NCI-H2171 treated with DMSO at 0.1 percent for 48 hours (cell line): ENCODE measurements at regions not wholly inside any gene's neighbourhood (a gene's known extent, or its start where the extent isn't known, plus 50 kb on each side); places are given as distances from the start of the nearest gene placed in this dataset.

Experiments used
- DNase-seq: peaks from one replicate; lab custom pipeline; 2025; lab: John Stamatoyannopoulos, UW

DNA sequence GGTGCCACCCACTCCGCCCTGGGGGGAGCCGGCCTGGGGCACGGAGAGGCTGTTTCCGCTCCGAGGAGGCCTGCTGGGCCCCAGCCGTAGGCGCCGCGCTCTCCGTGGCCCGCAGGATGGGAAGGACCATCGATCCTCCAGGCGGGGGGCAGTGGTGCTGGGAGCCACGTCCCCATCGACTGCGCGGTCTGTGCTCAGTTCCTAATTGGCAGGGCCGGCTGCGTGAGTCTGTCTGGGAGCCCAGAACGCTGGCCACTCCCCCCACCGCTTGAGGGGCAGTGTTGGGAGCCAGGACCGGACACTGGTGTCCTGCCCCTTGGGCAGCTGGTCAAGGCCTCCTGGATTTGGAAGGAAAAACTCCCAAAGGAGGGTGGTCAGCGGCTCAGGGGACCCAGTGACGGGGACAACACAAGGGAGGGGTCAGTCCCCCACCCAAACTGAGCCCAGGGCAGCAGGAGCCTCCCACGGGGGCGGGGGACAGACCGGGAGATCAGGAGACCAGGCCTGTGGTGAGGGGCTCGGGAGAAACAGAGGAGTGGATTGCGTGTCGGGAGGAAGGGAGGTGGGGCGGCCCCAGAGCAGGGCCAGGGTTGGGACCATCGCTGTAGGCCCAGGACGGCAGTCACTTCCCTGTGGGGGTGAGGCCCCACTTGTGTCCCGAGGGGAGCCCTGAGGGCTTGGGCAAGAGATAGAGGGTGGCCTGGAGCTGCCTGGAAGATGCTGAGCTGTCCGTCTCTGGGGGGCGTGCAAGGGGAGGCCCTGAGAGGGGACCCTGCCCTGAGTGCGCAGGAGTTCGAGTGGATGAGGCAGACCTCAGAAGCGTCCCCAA is 89.0 kb downstream of the UNCX start:
- no peak for DNase-seq

- no peak for DNase-seq
These were observed 89.8 kb downstream of the UNCX start for GRCh38 chr7:1322240-1323110.

GRCh38 chr7:1323178-1324027 is 90.7 kb downstream of the UNCX start:
- DNase-seq, result no peak

GRCh38 chr7:1324028-1324900 is 91.6 kb downstream of the UNCX start:
- DNase-seq, result no peak

GRCh38 chr7:1325246-1325645 is 92.6 kb downstream of the UNCX start:
- no peak for DNase-seq

DNA sequence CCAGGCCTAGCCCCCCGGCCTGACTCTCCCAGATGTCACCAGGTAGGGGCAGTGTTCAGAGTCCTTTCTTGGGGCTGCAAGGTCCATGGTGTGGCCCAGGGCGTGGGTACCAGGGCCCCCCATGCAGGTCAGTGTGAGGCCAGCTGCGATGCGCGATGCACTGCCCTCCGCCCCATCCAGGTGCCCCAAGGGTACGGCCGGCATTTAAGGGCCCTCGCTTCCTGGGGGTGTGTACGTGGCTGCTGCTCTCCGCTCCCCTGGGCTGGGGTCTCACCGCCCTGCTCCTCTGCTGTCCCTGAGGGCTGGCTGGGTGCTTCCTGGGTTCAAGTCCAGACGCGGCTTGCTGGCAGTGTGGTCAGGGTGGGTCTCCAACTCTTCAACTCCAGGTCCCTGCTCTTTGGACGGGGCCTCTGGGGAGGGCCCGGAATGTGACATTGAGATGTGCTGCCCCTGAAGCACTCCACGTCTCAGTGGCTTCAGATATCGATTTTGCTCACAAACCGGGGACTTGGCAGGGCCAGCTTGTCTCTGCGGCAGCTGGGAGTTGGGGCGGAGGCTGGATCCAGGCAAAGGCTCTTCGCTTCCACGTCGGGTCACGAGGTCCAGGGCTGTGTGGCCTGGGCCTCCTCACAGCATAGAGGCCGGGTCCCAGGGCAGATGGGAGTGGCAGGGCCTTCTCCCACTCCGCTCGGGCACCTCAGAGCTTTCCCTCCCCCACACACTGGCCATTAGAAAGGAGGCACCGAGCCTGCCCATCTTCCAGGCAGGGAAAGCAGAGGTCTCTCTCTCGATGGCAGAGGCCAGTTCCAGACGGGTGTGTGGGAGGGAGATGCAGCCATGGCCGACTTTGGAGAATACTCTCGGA is 93.2 kb downstream of the UNCX start:
- DNase-seq, result no peak

DNA sequence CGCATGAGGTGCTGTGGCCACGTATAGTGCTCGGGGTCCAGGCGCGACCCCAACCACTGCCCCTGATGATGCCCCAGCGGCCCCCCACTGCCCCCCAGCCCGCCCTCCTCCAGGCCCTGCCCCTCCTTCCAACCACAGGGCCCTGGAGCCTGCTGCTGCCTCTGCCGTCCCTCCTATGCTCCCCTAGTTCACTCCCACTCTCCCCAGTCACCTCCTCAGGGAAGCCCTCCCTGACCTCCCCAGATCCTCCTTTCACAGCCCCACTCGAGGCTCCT is 93.8 kb downstream of the UNCX start:
- no peak for DNase-seq

GRCh38 chr7:1329261-1329660 is 96.6 kb downstream of the UNCX start:
- no peak for DNase-seq

GRCh38 chr7:1329966-1330800 is 97.5 kb downstream of the UNCX start:
- no peak for DNase-seq

- peak; percentile 29 for DNase-seq
These were observed 98.2 kb downstream of the UNCX start for GRCh38 chr7:1330801-1331425.

GRCh38 chr7:1331561-1332467 is 99.1 kb downstream of the UNCX start:
- peak; percentile 96 for DNase-seq

DNA sequence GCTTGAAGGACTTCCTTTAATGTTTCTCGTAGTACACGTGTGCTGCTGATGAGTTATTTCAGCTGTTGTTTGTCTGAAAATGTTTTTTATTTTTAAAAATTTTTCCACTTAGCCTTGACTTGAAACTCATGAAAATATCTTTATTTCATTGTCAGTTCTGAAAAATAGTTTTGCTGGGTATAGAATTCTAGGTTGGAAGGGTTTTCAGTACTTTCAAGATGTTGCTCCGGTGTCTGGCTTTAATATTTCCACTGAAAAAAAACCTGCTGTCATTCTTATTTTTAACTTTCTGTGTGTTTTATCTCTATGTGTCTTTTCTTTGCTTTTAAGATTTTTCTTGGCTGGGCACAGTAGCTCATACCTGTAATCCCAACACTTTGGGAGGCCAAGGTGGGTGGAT is 103.8 kb downstream of the UNCX start:
- no peak for DNase-seq

DNA sequence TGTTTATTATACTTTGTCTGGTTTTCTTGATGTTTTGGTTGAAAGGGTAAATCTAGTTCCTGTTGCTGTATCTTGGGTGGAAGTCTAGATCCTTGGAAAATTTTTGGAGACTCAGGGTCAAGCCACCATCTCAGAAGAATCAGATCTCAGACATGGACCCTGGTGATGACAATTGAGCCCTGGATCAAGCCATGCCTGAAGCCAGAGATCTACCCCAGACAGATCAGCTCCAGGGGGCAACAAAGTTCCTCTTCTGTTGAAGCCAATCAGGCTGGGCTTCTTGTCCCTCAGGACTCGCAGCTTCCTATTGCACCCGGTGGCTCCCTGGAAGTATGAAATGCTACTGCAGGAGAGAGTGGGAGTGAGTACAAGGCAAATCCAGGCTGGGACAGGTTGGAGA is 106.9 kb downstream of the UNCX start:
- DNase-seq, result no peak

DNA sequence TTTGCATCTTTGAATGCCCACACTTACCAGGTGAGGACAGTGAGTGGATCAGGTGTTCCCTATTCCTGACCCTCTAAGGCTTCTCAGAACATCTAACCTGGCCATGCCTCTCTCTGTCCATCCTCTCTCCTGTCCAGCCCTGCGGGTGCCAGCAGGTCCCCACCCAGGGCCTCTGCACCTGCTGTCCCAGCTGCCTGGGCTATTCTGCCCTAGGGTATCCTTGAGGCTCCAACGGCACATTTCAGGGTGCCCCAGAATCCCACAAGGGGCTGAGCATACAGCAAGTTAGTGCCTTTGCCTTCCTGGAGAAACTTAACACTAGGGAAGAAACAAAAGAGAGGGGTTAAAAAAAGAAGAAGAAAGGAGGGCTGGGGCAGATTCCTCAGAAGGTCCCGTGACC is 107.4 kb downstream of the UNCX start:
- no peak for DNase-seq

DNA sequence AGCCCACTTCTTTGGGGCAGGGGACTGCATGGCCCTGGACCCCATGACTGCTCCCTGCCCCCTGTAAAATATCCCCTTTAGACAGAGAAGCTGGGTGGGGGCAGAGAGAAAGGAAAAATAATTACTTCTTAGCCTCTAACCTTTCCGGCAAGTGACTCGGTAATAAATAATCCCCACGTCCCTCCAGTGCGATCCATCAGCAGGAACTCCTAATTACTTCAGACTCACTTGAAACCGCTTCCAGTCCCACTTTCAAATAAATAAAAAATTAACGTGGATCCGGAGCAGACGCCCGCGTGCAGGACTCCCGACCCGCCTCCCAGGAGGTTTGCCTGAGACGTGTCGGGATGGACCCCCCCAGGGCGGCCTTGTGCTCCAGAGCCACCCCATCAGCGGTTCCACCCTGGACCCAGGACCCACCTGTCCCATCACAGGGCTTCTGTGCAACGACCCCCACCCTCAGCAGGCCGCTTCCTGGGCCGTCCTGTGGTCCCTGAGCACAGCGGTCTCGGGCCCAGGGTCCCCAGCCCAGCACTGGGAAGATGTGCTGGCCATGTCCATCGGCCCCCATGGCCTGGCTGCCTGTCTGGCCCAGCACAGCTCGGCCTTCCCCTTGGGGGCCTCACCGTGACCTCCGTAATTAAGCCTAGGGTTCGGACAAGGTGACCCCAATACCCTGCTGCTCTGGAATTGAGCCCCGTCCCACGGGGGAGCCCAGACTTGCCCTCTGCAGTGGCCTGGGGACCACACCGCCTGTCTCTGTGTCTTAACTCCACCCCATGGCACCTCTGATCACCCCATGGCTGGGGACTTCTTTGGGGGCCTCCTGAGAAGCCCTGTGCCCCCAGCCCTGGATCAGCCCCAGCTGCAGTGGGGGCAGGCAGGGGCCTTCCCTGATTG is 108.0 kb downstream of the UNCX start:
- DNase-seq, result no peak

- no peak for DNase-seq
These were observed 108.9 kb downstream of the UNCX start for GRCh38 chr7:1341361-1342089.
